ENCODE measurements at regions not wholly inside any gene's neighbourhood (a gene's known extent, or its start where the extent isn't known, plus 50 kb on each side); places are given as distances from the start of the nearest gene placed in this dataset.
"Not testable (repeated sequence)": the region's sequence is repeated elsewhere in the genome, so short reads cannot be mapped to it uniquely, and the experiment has no call there.

GRCh38 chr18:1784113-1784512 lies 787.2 kb downstream of the METTL4 start:
- H3K27ac ChIP-seq = no peak overlapping the region
- 14 to 19% methylated on average over 5 of the region's 5 CpGs for WGBS, 2 experiments (ENCODE audit: low coverage in 1 of 2, low lambda C conversion rate in 2 of 2, missing lambda C conversion rate in 2 of 2)
- no peaks in the 10 kb centered on the region for H3K27me3 ChIP-seq (replicated peaks; ENCODE audit: insufficient read depth)
- no peaks in the 10 kb centered on the region for H3K4me1 ChIP-seq (ENCODE audit: insufficient read depth)
- no peaks in the 10 kb centered on the region for H3K79me2 ChIP-seq (ENCODE audit: insufficient read depth)
- H3K9ac ChIP-seq = no peak overlapping the region
- no peaks in the 10 kb centered on the region for H4K20me1 ChIP-seq (ENCODE audit: insufficient read depth)
- no peak overlapping the region for H3K4me3 ChIP-seq
- in situ Hi-C loops (cut with MboI) = no loop called here
- no peak overlapping the region for H3K4me2 ChIP-seq (ENCODE audit: unreplicated experiment)
- H2AFZ ChIP-seq = no peak overlapping the region
- no peaks in the 10 kb centered on the region for H3K9me3 ChIP-seq (ENCODE audit: low read depth)
- DNase-seq = no peak
- no peaks in the 10 kb centered on the region for H3F3A ChIP-seq (ENCODE audit: insufficient read depth)
- no peaks in the 10 kb centered on the region for H3K36me3 ChIP-seq (ENCODE audit: low read depth)
- no peaks in the 10 kb centered on the region for H3K9me2 ChIP-seq (ENCODE audit: insufficient read depth)
- TF ChIP-seq EZH2 (IDR thresholded peaks at IDR 0.05; ENCODE audit: insufficient read depth, poor library complexity, severe bottlenecking) (no peak), EZH2phosphoT487 (IDR thresholded peaks at IDR 0.05; ENCODE audit: insufficient read depth, low read depth) (no peak)

GRCh38 chr18:1785980-1786379 lies 785.3 kb downstream of the METTL4 start:
- H3K27ac ChIP-seq; in situ Hi-C loops (cut with MboI); H3K4me3 ChIP-seq; H4K20me1 ChIP-seq (ENCODE audit: insufficient read depth); H3F3A ChIP-seq (ENCODE audit: insufficient read depth); H3K9me2 ChIP-seq (ENCODE audit: insufficient read depth); H2AFZ ChIP-seq; H3K27me3 ChIP-seq (replicated peaks; ENCODE audit: insufficient read depth); H3K9me3 ChIP-seq (ENCODE audit: low read depth); H3K4me1 ChIP-seq (ENCODE audit: insufficient read depth); H3K79me2 ChIP-seq (ENCODE audit: insufficient read depth); H3K36me3 ChIP-seq (ENCODE audit: low read depth); H3K9ac ChIP-seq; H3K4me2 ChIP-seq (ENCODE audit: unreplicated experiment); DNase-seq: not testable (repeated sequence)
- whole genome bisulfite sequencing, 2 experiments (ENCODE audit: low coverage in 1 of 2, low lambda C conversion rate in 2 of 2, missing lambda C conversion rate in 2 of 2) = 4 to 7% methylated on average over 4 of the region's 4 CpGs

- no peak for DNase-seq
- in situ Hi-C loops (cut with MboI) = no loop called here
- Histone ChIP-seq H3K36me3 (ENCODE audit: low read depth) (no peaks in the 10 kb centered on the region), H3K9ac (no peak overlapping the region), H3K4me1 (ENCODE audit: insufficient read depth) (no peaks in the 10 kb centered on the region), H3K4me2 (ENCODE audit: unreplicated experiment) (no peak overlapping the region), H3K9me3 (ENCODE audit: low read depth) (peaks cover 7% of the 10 kb centered on the region), H3K9me2 (ENCODE audit: insufficient read depth) (no peaks in the 10 kb centered on the region), H2AFZ (no peak overlapping the region), H3F3A (ENCODE audit: insufficient read depth) (no peaks in the 10 kb centered on the region), H3K27ac (no peak overlapping the region), H4K20me1 (ENCODE audit: insufficient read depth) (no peaks in the 10 kb centered on the region), H3K4me3 (no peak overlapping the region), H3K79me2 (ENCODE audit: insufficient read depth) (no peaks in the 10 kb centered on the region), H3K27me3 (replicated peaks; ENCODE audit: insufficient read depth) (no peaks in the 10 kb centered on the region)
- TF ChIP-seq EZH2phosphoT487 (IDR thresholded peaks at IDR 0.05; ENCODE audit: insufficient read depth, low read depth) = no peak
- 10 to 12% methylated on average over 3 of the region's 3 CpGs for WGBS, 2 experiments (ENCODE audit: low coverage in 1 of 2, low lambda C conversion rate in 2 of 2, missing lambda C conversion rate in 2 of 2)
These were observed 774.7 kb downstream of the METTL4 start for GRCh38 chr18:1796636-1797035.

GRCh38 chr18:1797235-1797634 lies 774.1 kb downstream of the METTL4 start:
- no peak for DNase-seq
- no peak overlapping the region for H3K4me2 ChIP-seq (ENCODE audit: unreplicated experiment)
- H3K4me3 ChIP-seq = no peak overlapping the region
- no peaks in the 10 kb centered on the region for H3K4me1 ChIP-seq (ENCODE audit: insufficient read depth)
- no peaks in the 10 kb centered on the region for H3F3A ChIP-seq (ENCODE audit: insufficient read depth)
- no peaks in the 10 kb centered on the region for H3K36me3 ChIP-seq (ENCODE audit: low read depth)
- TF ChIP-seq EZH2phosphoT487 (IDR thresholded peaks at IDR 0.05; ENCODE audit: insufficient read depth, low read depth) (no peak), EZH2 (IDR thresholded peaks at IDR 0.05; ENCODE audit: insufficient read depth, poor library complexity, severe bottlenecking) (no peak)
- no peaks in the 10 kb centered on the region for H4K20me1 ChIP-seq (ENCODE audit: insufficient read depth)
- H3K9ac ChIP-seq = no peak overlapping the region
- no peaks in the 10 kb centered on the region for H3K27me3 ChIP-seq (replicated peaks; ENCODE audit: insufficient read depth)
- in situ Hi-C loops (cut with MboI) = no loop called here
- H2AFZ ChIP-seq = no peak overlapping the region
- no peak overlapping the region for H3K27ac ChIP-seq
- WGBS, 2 experiments (ENCODE audit: low coverage in 1 of 2, low lambda C conversion rate in 2 of 2, missing lambda C conversion rate in 2 of 2) = 24 to 25% methylated on average over 2 of the region's 2 CpGs
- peaks cover 7% of the 10 kb centered on the region for H3K9me3 ChIP-seq (ENCODE audit: low read depth)
- no peaks in the 10 kb centered on the region for H3K79me2 ChIP-seq (ENCODE audit: insufficient read depth)
- no peaks in the 10 kb centered on the region for H3K9me2 ChIP-seq (ENCODE audit: insufficient read depth)

- Histone ChIP-seq H2AFZ (no peak overlapping the region), H3K9me2 (ENCODE audit: insufficient read depth) (no peaks in the 10 kb centered on the region), H4K20me1 (ENCODE audit: insufficient read depth) (no peaks in the 10 kb centered on the region), H3K79me2 (ENCODE audit: insufficient read depth) (no peaks in the 10 kb centered on the region), H3K27me3 (replicated peaks; ENCODE audit: insufficient read depth) (no peaks in the 10 kb centered on the region), H3K4me3 (no peak overlapping the region), H3K36me3 (ENCODE audit: low read depth) (no peaks in the 10 kb centered on the region), H3K4me2 (ENCODE audit: unreplicated experiment) (no peak overlapping the region), H3F3A (ENCODE audit: insufficient read depth) (no peaks in the 10 kb centered on the region), H3K9ac (no peak overlapping the region), H3K4me1 (ENCODE audit: insufficient read depth) (no peaks in the 10 kb centered on the region), H3K27ac (no peak overlapping the region), H3K9me3 (ENCODE audit: low read depth) (peaks cover 5% of the 10 kb centered on the region)
- no peak for DNase-seq
- TF ChIP-seq EZH2 (IDR thresholded peaks at IDR 0.05; ENCODE audit: insufficient read depth, poor library complexity, severe bottlenecking) (no peak), EZH2phosphoT487 (IDR thresholded peaks at IDR 0.05; ENCODE audit: insufficient read depth, low read depth) (no peak)
- in situ Hi-C loops (cut with MboI) = no loop called here
- WGBS, 2 experiments (ENCODE audit: low coverage in 1 of 2, low lambda C conversion rate in 2 of 2, missing lambda C conversion rate in 2 of 2) = 9 to 11% methylated on average over 4 of the region's 4 CpGs
These were observed 765.8 kb downstream of the METTL4 start for GRCh38 chr18:1805521-1805920.
